Keratinocyte (primary cell): ENCODE measurements at regions not wholly inside any gene's neighbourhood (a gene's known extent, or its start where the extent isn't known, plus 50 kb on each side); places are given as distances from the start of the nearest gene placed in this dataset.

Experiments
- DNase-seq: peaks from one replicate; pipeline ENCODE4 v3.0.0-alpha.2; 2011; ENCODE audit warnings: low read depth, missing footprints, low spot score
- FAIRE-seq: peaks from 2 replicates; lab custom pipeline; 2011; peaks lifted over from hg19 to GRCh38; lab: Jason Lieb, UNC
- H2AFZ ChIP-seq: 2 replicates; pipeline ENCODE4 v1.6.0; 2012; ENCODE audit warnings: low read length, control low read depth, inconsistent platforms; ENCODE audit not compliant: control insufficient read depth
- H3K27ac ChIP-seq: 2 replicates; pipeline ENCODE4 v1.5.1; 2011; ENCODE audit warnings: low read length; ENCODE audit not compliant: control insufficient read depth, insufficient read depth
- H3K27me3 ChIP-seq: 3 replicates; pipeline ENCODE4 v1.6.0; 2011; ENCODE audit warnings: low read length; ENCODE audit not compliant: control insufficient read depth, insufficient read depth; ENCODE audit errors: extremely low read depth
- H3K36me3 ChIP-seq, 2 experiments: 2 replicates in 1 of 2; 3 replicates in 1 of 2; pipeline ENCODE4 v1.5.1; 2011; ENCODE audit warnings: low read length in 2 of 2, mild to moderate bottlenecking in 1 of 2; ENCODE audit not compliant: control insufficient read depth in 2 of 2, insufficient read depth in 2 of 2; ENCODE audit errors: extremely low read depth in 1 of 2
- H3K4me1 ChIP-seq: 3 replicates; pipeline ENCODE4 v1.5.1; 2011; ENCODE audit warnings: low read length; ENCODE audit not compliant: control insufficient read depth, insufficient read depth; ENCODE audit errors: extremely low read depth
- H3K4me2 ChIP-seq: 3 replicates; pipeline ENCODE4 v1.6.0; 2011; ENCODE audit warnings: low read depth, low read length; ENCODE audit not compliant: control insufficient read depth, insufficient read depth; ENCODE audit errors: extremely low read depth
- H3K4me3 ChIP-seq, 3 experiments: fragments of 200-600 bp in 1 of 3; sonication (generic) in 1 of 3; 2 replicates in 2 of 3; 3 replicates in 1 of 3; pipeline ENCODE4 v1.5.1; 2011 to 2016; ENCODE audit warnings: low read length in 3 of 3, mild to moderate bottlenecking in 3 of 3, control low read depth in 2 of 3, inconsistent platforms in 1 of 3, low read depth in 1 of 3, mixed read lengths in 1 of 3, mixed run types in 1 of 3, moderate library complexity in 1 of 3; ENCODE audit not compliant: control insufficient read depth in 2 of 3, insufficient read depth in 2 of 3; ENCODE audit errors: extremely low read depth in 1 of 3
- H3K79me2 ChIP-seq: 2 replicates; pipeline ENCODE4 v1.6.0; 2012; ENCODE audit warnings: low read length; ENCODE audit not compliant: control insufficient read depth, insufficient read depth
- H3K9ac ChIP-seq: 3 replicates; pipeline ENCODE4 v1.6.0; 2011; ENCODE audit warnings: low read length; ENCODE audit not compliant: control insufficient read depth, insufficient read depth; ENCODE audit errors: extremely low read depth
- H3K9me1 ChIP-seq: 3 replicates; pipeline ENCODE4 v1.6.0; 2011; ENCODE audit warnings: low read length; ENCODE audit not compliant: control insufficient read depth, insufficient read depth; ENCODE audit errors: extremely low read depth
- H3K9me3 ChIP-seq: 2 replicates; pipeline ENCODE4 v1.5.1; 2012; ENCODE audit warnings: low read depth, low read length; ENCODE audit not compliant: control insufficient read depth
- H4K20me1 ChIP-seq: 3 replicates; pipeline ENCODE4 v1.6.0; 2011; ENCODE audit warnings: low read length; ENCODE audit not compliant: control insufficient read depth, insufficient read depth; ENCODE audit errors: extremely low read depth
- CTCF ChIP-seq, 3 experiments: IDR thresholded peaks in 1 of 3; conservative IDR thresholded peaks in 1 of 3; optimal IDR thresholded peaks in 1 of 3; 2 replicates in 2 of 3; 3 replicates in 1 of 3; pipeline versions ENCODE3 to v1.5.1; 2011; ENCODE audit warnings: low read length in 3 of 3, mild to moderate bottlenecking in 3 of 3, moderate library complexity in 2 of 3, control low read depth in 1 of 3, inconsistent platforms in 1 of 3; ENCODE audit not compliant: insufficient read depth in 2 of 3; ENCODE audit errors: extremely low read depth in 1 of 3
- EZH2 ChIP-seq: IDR thresholded peaks from one replicate; pipeline ENCODE4 v1.6.1; 2012; ENCODE audit warnings: inconsistent platforms, mild to moderate bottlenecking, low read length, moderate library complexity
- dilution Hi-C: fragments of 300-500 bp; cut with MboI; formaldehyde crosslinking; loops from one replicate; pipeline ENCODE4 v1.7.0; 2020; ENCODE audit warnings: low sequenced_read_pairs; ENCODE audit not compliant: extremely low pct_ligation_motif_present

- dilution Hi-C loops = no loop called here
- H3K4me3 ChIP-seq = no peak overlapping the region
- peak; percentile 67 for FAIRE-seq
- H3K27me3 ChIP-seq = no peaks in the 10 kb centered on the region
- no peaks in the 10 kb centered on the region for H3K36me3 ChIP-seq
- H3K4me1 ChIP-seq = peaks cover 13% of the 10 kb centered on the region
- no peak overlapping the region for H3K9ac ChIP-seq
- no peaks in the 10 kb centered on the region for H3K9me3 ChIP-seq
- no peak for DNase-seq
- no peak overlapping the region for H3K4me2 ChIP-seq
- no peaks in the 10 kb centered on the region for H3K9me1 ChIP-seq
- TF ChIP-seq EZH2 = no peak
- TF ChIP-seq CTCF (optimal IDR thresholded peaks at IDR 0.05 in 1 of 3, IDR thresholded peaks at IDR 0.05 in 1 of 3, conservative IDR thresholded peaks at IDR 0.05 in 1 of 3; ENCODE audit: extremely low read depth in 1 of 3, insufficient read depth in 2 of 3, low read length in 3 of 3) = no peak
- no peaks in the 10 kb centered on the region for H3K79me2 ChIP-seq
- H3K27ac ChIP-seq = no peak overlapping the region
- no peak overlapping the region for H2AFZ ChIP-seq
- no peaks in the 10 kb centered on the region for H4K20me1 ChIP-seq
Observed at GRCh38 chr3:102132370-102132769, 283.1 kb downstream of the NFKBIZ start.

- Histone ChIP-seq H2AFZ (no peak overlapping the region), H3K4me3 (no peak overlapping the region), H3K4me1 (peaks cover 13% of the 10 kb centered on the region), H3K27ac (no peak overlapping the region), H4K20me1 (no peaks in the 10 kb centered on the region), H3K79me2 (no peaks in the 10 kb centered on the region), H3K27me3 (no peaks in the 10 kb centered on the region), H3K4me2 (no peak overlapping the region), H3K9me3 (no peaks in the 10 kb centered on the region), H3K36me3 (no peaks in the 10 kb centered on the region), H3K9me1 (no peaks in the 10 kb centered on the region), H3K9ac (no peak overlapping the region)
- DNase-seq (no peak), FAIRE-seq (no peak)
- dilution Hi-C loops = no loop called here
- TF ChIP-seq EZH2 = no peak
- no peak for TF ChIP-seq CTCF (optimal IDR thresholded peaks at IDR 0.05 in 1 of 3, IDR thresholded peaks at IDR 0.05 in 1 of 3, conservative IDR thresholded peaks at IDR 0.05 in 1 of 3; ENCODE audit: extremely low read depth in 1 of 3, insufficient read depth in 2 of 3, low read length in 3 of 3)
Observed at GRCh38 chr3:102133376-102133775, 284.1 kb downstream of the NFKBIZ start.
